Panc1 (cell line): ENCODE measurements at regions not wholly inside any gene's neighbourhood (a gene's known extent, or its start where the extent isn't known, plus 50 kb on each side); places are given as distances from the start of the nearest gene placed in this dataset.

ENCODE experiments used
- ATAC-seq: fragments of 200-7000 bp; cut with Tn5 transposase; 2 replicates; pipeline ENCODE4 v1.9.1; 2020; ENCODE audit warnings: mild to moderate bottlenecking, moderate library complexity
- BruUV-seq: library from RNA; stranded (reverse); fragments of 400-500 nt; replicated peaks from 2 replicates; lab custom pipeline; 2021; lab: Mats Ljungman, UMichigan
- CTCF ChIA-PET: fragments of 300-600 bp; sonication (Branson Sonifier 250); formaldehyde crosslinking; loops from one replicate; lab custom pipeline; 2022; ENCODE audit warnings: antibody characterized with exemption; lab: Charles Lee
- POLR2A ChIA-PET: fragments of 300-600 bp; sonication (Branson Sonifier 250); formaldehyde crosslinking; loops from one replicate; lab custom pipeline; 2022; ENCODE audit warnings: antibody characterized with exemption; lab: Charles Lee
- DNase-seq: peaks from one replicate; pipeline ENCODE4 v3.0.0-alpha.2; 2010; ENCODE audit warnings: low read depth, low spot score
- H3K27ac ChIP-seq: 2 replicates; pipeline ENCODE4 v1.5.1; 2011; ENCODE audit warnings: mild to moderate bottlenecking, low read length, inconsistent platforms
- H3K27me3 ChIP-seq: fragments of 200-500 bp; sonication (Bioruptor generic); 2 replicates; pipeline ENCODE4 v1.6.0; 2014; ENCODE audit warnings: low read length, inconsistent platforms; ENCODE audit not compliant: control insufficient read depth, insufficient read depth
- H3K36me3 ChIP-seq: fragments of 200-500 bp; sonication (Bioruptor generic); 2 replicates; pipeline ENCODE4 v1.5.1; 2014; ENCODE audit warnings: inconsistent platforms, mild to moderate bottlenecking, low read length, moderate library complexity; ENCODE audit not compliant: control insufficient read depth, insufficient read depth
- H3K4me1 ChIP-seq: 2 replicates; pipeline ENCODE4 v1.5.1; 2011; ENCODE audit warnings: inconsistent platforms, mild to moderate bottlenecking, low read length, moderate library complexity; ENCODE audit not compliant: control insufficient read depth, insufficient read depth
- H3K4me3 ChIP-seq, 2 experiments: 2 replicates each; pipeline ENCODE4 v1.5.1; 2011 to 2012; ENCODE audit warnings: low read depth in 2 of 2, low read length in 2 of 2, mild to moderate bottlenecking in 2 of 2, inconsistent platforms in 1 of 2, moderate library complexity in 1 of 2
- H3K9me3 ChIP-seq: fragments of 200-500 bp; sonication (Bioruptor generic); 2 replicates; pipeline ENCODE4 v1.5.1; 2014; ENCODE audit warnings: low read depth, mild to moderate bottlenecking, inconsistent platforms, low read length, moderate library complexity; ENCODE audit not compliant: control insufficient read depth, insufficient read depth
- CTCF ChIP-seq: fragments of 450-650 bp; IDR thresholded peaks from 2 replicates; pipeline ENCODE4 v1.5.1; 2017; ENCODE audit warnings: mild to moderate bottlenecking
- POLR2AphosphoS5 ChIP-seq: IDR thresholded peaks from 2 replicates; pipeline ENCODE4 v1.6.1; 2012; ENCODE audit warnings: mild to moderate bottlenecking, low read depth, low read length, moderate library complexity
- REST ChIP-seq, 2 experiments: IDR thresholded peaks; 2 replicates each; pipeline ENCODE4 v1.6.1; 2011 to 2012; ENCODE audit warnings: low read depth in 2 of 2, control low read depth in 1 of 2, low read length in 1 of 2, mild to moderate bottlenecking in 1 of 2, moderate library complexity in 1 of 2; ENCODE audit not compliant: insufficient read depth in 1 of 2
- SIN3A ChIP-seq: IDR thresholded peaks from 2 replicates; pipeline ENCODE4 v1.6.1; 2012; ENCODE audit warnings: low read depth, mild to moderate bottlenecking, low read length, moderate library complexity, borderline replicate concordance; ENCODE audit not compliant: insufficient read depth
- TCF7L2 ChIP-seq: IDR thresholded peaks from 2 replicates; pipeline ENCODE4 v1.6.1; 2011; ENCODE audit warnings: mild to moderate bottlenecking, low read depth, low read length, inconsistent platforms
- in situ Hi-C: cut with HindIII; loops from 2 replicates; pipeline ENCODE4 v1.10.0; 2016; ENCODE audit warnings: low sequenced_read_pairs, low pct_unique_long_range_greater_than_20kb
- intact Hi-C: fragments of 100-400 bp; cut with micrococcal nuclease; formaldehyde crosslinking; loops from one replicate; pipeline ENCODE4 v1.10.0; 2022; ENCODE audit not compliant: unreplicated experiment

GRCh38 chr18:77448046-77448445, 198.4 kb downstream of the GALR1 start:
- Histone ChIP-seq H3K27me3 (peaks cover 18% of the 10 kb centered on the region), H3K36me3 (no peaks in the 10 kb centered on the region), H3K27ac (no peak overlapping the region), H3K4me3 (no peak overlapping the region), H3K9me3 (no peaks in the 10 kb centered on the region), H3K4me1 (no peaks in the 10 kb centered on the region)
- TF ChIP-seq POLR2AphosphoS5: no peak
- no peak for TF ChIP-seq CTCF
- intact Hi-C loops (no loop called here), in situ Hi-C loops (no loop called here)
- BruUV-seq: no TSS peak
- ChIA-PET POLR2A (interaction anchor here (0.7 kb wide), 1 partner anchor 229 kb away, joined by 3 read pairs; no protein-coding TSS in a partner anchor), CTCF (no interaction called here)
- peak; percentile 47; the same call in 1 of the 2 replicates for ATAC-seq
- DNase-seq: no peak

GRCh38 chr18:77455004-77455403, 205.4 kb downstream of the GALR1 start:
- no peak overlapping the region for H3K4me3 ChIP-seq
- ChIA-PET POLR2A (no interaction called here), CTCF (no interaction called here)
- H3K9me3 ChIP-seq: no peaks in the 10 kb centered on the region
- H3K27ac ChIP-seq: no peak overlapping the region
- DNase-seq: no peak
- intact Hi-C loops: no loop called here
- BruUV-seq: no TSS peak
- no peaks in the 10 kb centered on the region for H3K36me3 ChIP-seq
- no peaks in the 10 kb centered on the region for H3K4me1 ChIP-seq
- H3K27me3 ChIP-seq: peaks cover 11% of the 10 kb centered on the region; the same call in 1 of the 2 replicates
- TF ChIP-seq REST (IDR thresholded peaks at IDR 0.05; ENCODE audit: insufficient read depth in 1 of 2, low read depth in 2 of 2, low read length in 1 of 2): no peak
- no peak for TF ChIP-seq SIN3A
- no peak for TF ChIP-seq TCF7L2
- TF ChIP-seq CTCF: no peak
- TF ChIP-seq POLR2AphosphoS5: no peak
- in situ Hi-C loops: no loop called here
- no peak for ATAC-seq
